ENCODE measurements at regions not wholly inside any gene's neighbourhood (a gene's known extent, or its start where the extent isn't known, plus 50 kb on each side); places are given as distances from the start of the nearest gene placed in this dataset.

- no peak for TF ChIP-seq ZFP36 (IDR thresholded peaks at IDR 0.05; ENCODE audit: borderline replicate concordance, partially characterized antibody)
Observed at GRCh38 chr5:39475159-39475571, 50.4 kb upstream of the DAB2 start (continued).

Small RNAs in the stretch of these regions (small RNA-seq; reads per million reads assigned to genes)
- 0 to 0.43 (median 0) reads per million in 6 experiments for gene RNU1-150P
